ENCODE measurements at regions not wholly inside any gene's neighbourhood (a gene's known extent, or its start where the extent isn't known, plus 50 kb on each side); places are given as distances from the start of the nearest gene placed in this dataset.
"Not testable (repeated sequence)": the region's sequence is repeated elsewhere in the genome, so short reads cannot be mapped to it uniquely, and the experiment has no call there.

GRCh38 chr9:115466756-115467155 lies 348.8 kb upstream of the TNC start:
- TF ChIP-seq CTCF (IDR thresholded peaks at IDR 0.05; ENCODE audit: insufficient read depth, low read depth, low read length): no peak
- H3K36me3 ChIP-seq (ENCODE audit: control insufficient read depth, insufficient read depth, low read length): no peaks in the 10 kb centered on the region
- DNase-seq (ENCODE audit: low read depth): no peak
- ChIA-PET CTCF (no interaction called here), POLR2A (no interaction called here)
- peaks cover 2% of the 10 kb centered on the region for H3K27me3 ChIP-seq (ENCODE audit: control insufficient read depth, insufficient read depth, low read length)
- no peak overlapping the region for H3K4me3 ChIP-seq (ENCODE audit: low read depth, low read length)

GRCh38 chr9:115469841-115470240 lies 351.9 kb upstream of the TNC start:
- peaks cover 2% of the 10 kb centered on the region; the same call in 1 of the 2 replicates for H3K27me3 ChIP-seq (ENCODE audit: control insufficient read depth, insufficient read depth, low read length)
- POLR2A ChIA-PET: no interaction called here
- CTCF ChIA-PET: no interaction called here
- no peak for TF ChIP-seq CTCF (IDR thresholded peaks at IDR 0.05; ENCODE audit: insufficient read depth, low read depth, low read length)
- no peaks in the 10 kb centered on the region for H3K36me3 ChIP-seq (ENCODE audit: control insufficient read depth, insufficient read depth, low read length)
- H3K4me3 ChIP-seq (ENCODE audit: low read depth, low read length): no peak overlapping the region
- no peak for DNase-seq (ENCODE audit: low read depth)

GRCh38 chr9:115473032-115473431 lies 355.1 kb upstream of the TNC start:
- POLR2A ChIA-PET, CTCF ChIA-PET: not testable (repeated sequence)

GRCh38 chr9:115481769-115482168 lies 363.8 kb upstream of the TNC start:
- no peak for TF ChIP-seq CTCF (IDR thresholded peaks at IDR 0.05; ENCODE audit: insufficient read depth, low read depth, low read length)
- CTCF ChIA-PET: no interaction called here
- Histone ChIP-seq H3K36me3 (ENCODE audit: control insufficient read depth, insufficient read depth, low read length) (no peaks in the 10 kb centered on the region), H3K4me3 (ENCODE audit: low read depth, low read length) (no peak overlapping the region), H3K27me3 (ENCODE audit: control insufficient read depth, insufficient read depth, low read length) (no peaks in the 10 kb centered on the region)
- POLR2A ChIA-PET: no interaction called here
- no peak for DNase-seq (ENCODE audit: low read depth)

More at GRCh38 chr9:115473032-115473431, 355.1 kb upstream of the TNC start:
- DNase-seq (ENCODE audit: low read depth); H3K36me3 ChIP-seq (ENCODE audit: control insufficient read depth, insufficient read depth, low read length); H3K27me3 ChIP-seq (ENCODE audit: control insufficient read depth, insufficient read depth, low read length); H3K4me3 ChIP-seq (ENCODE audit: low read depth, low read length): not testable (repeated sequence)

GRCh38 chr9:115482747-115483146 lies 364.8 kb upstream of the TNC start:
- H3K36me3 ChIP-seq (ENCODE audit: control insufficient read depth, insufficient read depth, low read length): no peaks in the 10 kb centered on the region
- TF ChIP-seq CTCF (IDR thresholded peaks at IDR 0.05; ENCODE audit: insufficient read depth, low read depth, low read length): no peak
- H3K4me3 ChIP-seq (ENCODE audit: low read depth, low read length): no peak overlapping the region
- DNase-seq (ENCODE audit: low read depth): no peak
- CTCF ChIA-PET: no interaction called here
- POLR2A ChIA-PET: no interaction called here
- no peaks in the 10 kb centered on the region for H3K27me3 ChIP-seq (ENCODE audit: control insufficient read depth, insufficient read depth, low read length)

GRCh38 chr9:115492869-115493268 lies 374.9 kb upstream of the TNC start:
- no peaks in the 10 kb centered on the region for H3K36me3 ChIP-seq (ENCODE audit: control insufficient read depth, insufficient read depth, low read length)
- POLR2A ChIA-PET: no interaction called here
- H3K4me3 ChIP-seq (ENCODE audit: low read depth, low read length): no peak overlapping the region
- no peak for DNase-seq (ENCODE audit: low read depth)
- no peaks in the 10 kb centered on the region for H3K27me3 ChIP-seq (ENCODE audit: control insufficient read depth, insufficient read depth, low read length)
- no peak for TF ChIP-seq CTCF (IDR thresholded peaks at IDR 0.05; ENCODE audit: insufficient read depth, low read depth, low read length)
- CTCF ChIA-PET: interaction anchor here (1.1 kb wide), 1 partner anchor 390 kb away, joined by 3 read pairs; no protein-coding TSS in a partner anchor
